WTC11 (cell line): ENCODE measurements at regions not wholly inside any gene's neighbourhood (a gene's known extent, or its start where the extent isn't known, plus 50 kb on each side); places are given as distances from the start of the nearest gene placed in this dataset.

Experiments used
- ATF3 ChIP-seq: sonication (generic); formaldehyde crosslinking; conservative IDR thresholded peaks from 2 replicates; pipeline ENCODE4 v1.8.1; 2022; ENCODE audit warnings: mild to moderate bottlenecking, missing genetic modification reagents
- CBFB ChIP-seq: sonication (generic); formaldehyde crosslinking; IDR thresholded peaks from 2 replicates; pipeline ENCODE4 v1.8.1; 2022; ENCODE audit warnings: mild to moderate bottlenecking, low read depth, missing genetic modification reagents
- CTCF ChIP-seq: fragments of 200-600 bp; IDR thresholded peaks from 2 replicates; pipeline ENCODE4 v1.8.0; 2022; ENCODE audit warnings: antibody characterized with exemption
- MAX ChIP-seq: sonication (generic); formaldehyde crosslinking; IDR thresholded peaks from 2 replicates; pipeline ENCODE4 v1.8.0; 2022; ENCODE audit warnings: mild to moderate bottlenecking, missing genetic modification reagents
- MLX ChIP-seq: sonication (generic); formaldehyde crosslinking; IDR thresholded peaks from 2 replicates; pipeline ENCODE4 v1.8.1; 2023; ENCODE audit warnings: mild to moderate bottlenecking, missing genetic modification reagents, moderate library complexity
- SP1 ChIP-seq: sonication (generic); formaldehyde crosslinking; conservative IDR thresholded peaks from 2 replicates; pipeline ENCODE4 v1.8.1; 2022; ENCODE audit warnings: missing genetic modification reagents
- ZNF138 ChIP-seq: sonication (generic); formaldehyde crosslinking; conservative IDR thresholded peaks from 2 replicates; pipeline ENCODE4 v1.8.1; 2022; ENCODE audit warnings: mild to moderate bottlenecking, moderate library complexity, missing genetic modification reagents

- TF ChIP-seq CTCF (no peak), ATF3 (CRISPR knock-in tag) (no peak), ZNF138 (CRISPR knock-in tag) (no peak), MAX (CRISPR knock-in tag) (no peak), MLX (CRISPR knock-in tag) (no peak), CBFB (CRISPR knock-in tag) (no peak), SP1 (CRISPR knock-in tag) (no peak)
Measured at GRCh38 chr12:45670346-45671065, 59.0 kb upstream of the ARID2 start.
